ENCODE measurements at regions not wholly inside any gene's neighbourhood (a gene's known extent, or its start where the extent isn't known, plus 50 kb on each side); places are given as distances from the start of the nearest gene placed in this dataset.
"Not testable (repeated sequence)": the region's sequence is repeated elsewhere in the genome, so short reads cannot be mapped to it uniquely, and the experiment has no call there.

DNA sequence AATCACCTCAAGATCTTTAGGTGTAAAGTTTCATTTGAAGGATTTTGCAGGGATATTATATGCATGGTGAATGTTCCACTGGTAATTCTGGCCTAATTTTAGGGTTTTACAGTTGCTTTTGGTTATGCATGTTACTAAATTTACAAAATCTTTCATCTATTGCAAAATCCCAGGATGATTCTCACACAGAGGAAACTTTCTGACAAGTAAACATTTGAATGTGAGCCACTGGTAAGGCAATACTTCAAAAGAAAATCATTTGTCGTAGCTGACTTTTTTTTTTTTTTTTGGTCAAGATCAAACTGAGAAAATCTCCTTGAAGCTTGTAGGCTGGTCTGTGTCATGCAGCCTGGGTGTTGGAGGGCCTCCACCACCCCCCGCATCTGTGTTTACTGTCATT lies 141.9 kb upstream of the EXOC2 start:
- DNase-seq = no peak

DNA sequence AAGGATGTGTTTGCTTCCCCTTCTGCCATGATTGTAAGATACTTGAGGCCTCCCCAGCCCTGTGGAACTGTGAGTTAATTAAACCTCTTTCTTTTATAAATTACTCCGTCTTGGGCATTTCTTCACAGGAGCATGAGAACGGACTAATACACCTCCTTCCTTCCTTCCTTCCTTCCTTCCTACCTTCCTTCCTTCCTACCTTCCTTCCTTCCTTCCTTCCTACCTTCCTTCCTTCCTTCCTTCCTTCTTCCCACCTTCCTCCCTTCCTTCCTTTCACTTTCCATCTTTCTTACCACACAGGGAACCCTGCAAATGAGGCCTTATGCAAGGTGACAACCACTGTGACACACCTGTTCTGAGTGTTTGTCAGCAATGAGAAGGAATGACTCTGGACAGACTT lies 141.3 kb upstream of the EXOC2 start:
- no peak for DNase-seq

DNA sequence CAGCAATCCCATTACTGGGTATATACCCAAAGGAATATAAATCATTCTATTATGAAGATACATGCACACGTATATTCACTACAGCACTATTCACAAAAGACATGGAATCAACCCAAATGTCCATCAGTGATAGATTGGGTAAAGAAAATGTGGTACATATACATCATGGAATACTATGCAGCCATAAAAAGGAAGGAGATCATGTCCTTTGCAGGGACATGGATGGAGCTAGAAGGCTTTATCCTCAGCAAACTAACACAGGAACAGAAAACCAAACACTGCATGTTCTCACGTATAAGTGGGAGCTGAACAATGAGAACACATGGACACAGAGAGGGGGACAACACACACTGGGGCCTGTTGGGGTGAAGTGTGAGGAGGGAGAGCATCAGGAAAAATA lies 139.9 kb upstream of the EXOC2 start:
- DNase-seq = not testable (repeated sequence)

DNA sequence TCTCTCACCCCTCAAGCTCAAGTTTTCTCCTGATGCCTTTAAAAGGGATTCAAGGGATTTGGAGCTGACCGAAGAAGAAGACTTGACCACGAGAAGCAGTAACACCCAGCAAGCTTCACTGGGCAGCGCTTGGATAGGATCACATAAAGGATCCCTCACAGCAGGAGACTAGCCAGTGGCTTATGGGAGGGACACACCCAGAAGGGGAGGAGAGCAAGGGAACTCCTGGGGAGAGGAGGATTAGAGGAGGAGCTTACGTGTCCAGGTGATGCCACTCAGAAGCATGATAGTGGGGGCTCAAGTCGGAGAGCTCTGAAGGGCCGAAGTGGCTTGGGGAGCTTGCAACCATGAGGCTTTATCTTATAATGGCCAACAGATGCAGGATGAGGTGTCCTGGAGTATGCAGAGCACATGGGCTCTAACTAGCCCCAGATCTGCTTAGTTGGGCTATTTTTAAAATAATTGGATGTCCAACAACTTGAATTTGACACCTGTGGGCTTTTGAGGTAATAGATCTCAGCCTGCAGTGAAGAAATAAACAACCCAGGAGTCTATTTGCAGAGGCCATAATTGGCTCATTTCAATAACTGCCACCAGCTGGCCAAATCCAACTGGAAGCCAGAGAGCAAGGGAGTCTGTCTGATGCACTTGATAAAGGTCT lies 137.9 kb upstream of the EXOC2 start:
- no peak for DNase-seq

DNA sequence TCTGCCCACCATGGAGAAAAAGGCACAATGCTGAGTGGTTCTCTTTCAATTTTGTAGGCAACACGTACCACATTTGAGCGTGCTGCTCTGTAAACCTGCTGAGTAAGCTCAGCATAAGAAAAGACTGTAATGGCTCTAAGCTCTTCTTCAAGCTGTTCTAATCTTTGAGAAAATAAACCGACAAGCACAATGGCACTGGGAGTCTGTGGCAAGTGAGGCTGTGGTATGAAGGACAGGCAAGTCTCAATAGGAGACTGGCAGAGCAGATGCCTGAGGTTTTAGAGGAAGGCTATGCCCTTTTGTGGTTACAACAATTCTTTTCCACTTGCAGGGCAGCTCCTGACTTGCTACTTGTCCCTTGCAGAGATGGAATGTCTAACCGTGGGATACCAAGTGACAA lies 136.7 kb upstream of the EXOC2 start:
- no peak for DNase-seq

DNA sequence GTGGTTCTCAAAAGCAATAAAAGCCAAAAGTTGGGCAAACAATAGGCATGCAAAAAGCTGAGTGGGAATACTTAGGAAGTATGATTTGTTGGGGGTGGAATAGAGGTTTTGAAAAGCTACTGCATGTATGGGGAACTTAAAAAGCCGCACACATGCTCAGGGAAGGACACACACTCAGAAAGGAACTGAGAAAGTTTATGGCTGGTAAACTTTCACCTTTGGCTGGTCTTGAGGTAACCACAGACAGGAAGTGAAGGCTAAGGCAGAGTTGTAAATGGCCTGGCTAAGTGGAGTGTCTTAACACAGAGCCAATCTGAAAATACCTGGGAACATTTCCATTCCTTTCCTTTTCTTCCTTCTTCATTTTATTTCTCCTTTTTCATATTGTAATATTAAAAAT lies 134.5 kb upstream of the EXOC2 start:
- no peak for DNase-seq

DNA sequence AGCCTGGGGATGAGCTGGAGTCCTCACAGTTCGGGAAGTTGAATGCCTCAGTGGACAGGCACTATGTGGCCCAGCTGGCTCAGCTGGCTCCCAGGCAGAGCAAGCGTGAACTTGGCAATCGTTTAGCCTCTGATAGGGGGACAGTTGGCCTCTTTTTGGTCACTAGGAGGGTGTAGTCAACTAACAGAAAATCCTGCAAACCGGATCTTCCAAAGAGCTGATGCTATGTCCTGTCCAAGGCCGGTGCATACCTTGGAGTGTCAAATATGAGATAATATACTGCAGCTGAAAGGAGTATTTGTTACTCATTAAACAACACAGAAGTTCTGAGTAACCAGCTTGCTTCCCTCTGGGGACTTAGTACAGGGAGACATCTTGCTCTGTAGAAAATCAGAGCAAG lies 126.2 kb upstream of the EXOC2 start:
- no peak for DNase-seq

DNA sequence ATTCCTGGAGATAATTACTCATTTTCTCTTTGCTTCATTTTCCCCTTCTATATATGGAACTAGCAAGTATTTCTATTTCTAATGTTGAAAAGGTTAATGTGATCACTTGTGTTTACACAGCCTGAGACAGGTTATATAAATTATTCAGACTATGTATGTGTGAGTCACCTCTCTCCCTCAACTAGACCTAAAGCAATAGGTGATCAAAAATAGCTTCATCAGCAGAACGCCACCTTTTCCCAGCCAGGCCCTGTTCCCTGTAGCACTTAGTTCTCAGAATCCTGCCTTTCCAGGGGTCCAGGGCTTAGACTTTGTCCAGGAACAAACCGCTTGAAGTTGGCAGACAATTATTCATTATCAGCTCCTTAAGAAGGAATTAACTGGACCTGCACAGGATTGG lies 125.3 kb upstream of the EXOC2 start:
- DNase-seq = no peak

DNA sequence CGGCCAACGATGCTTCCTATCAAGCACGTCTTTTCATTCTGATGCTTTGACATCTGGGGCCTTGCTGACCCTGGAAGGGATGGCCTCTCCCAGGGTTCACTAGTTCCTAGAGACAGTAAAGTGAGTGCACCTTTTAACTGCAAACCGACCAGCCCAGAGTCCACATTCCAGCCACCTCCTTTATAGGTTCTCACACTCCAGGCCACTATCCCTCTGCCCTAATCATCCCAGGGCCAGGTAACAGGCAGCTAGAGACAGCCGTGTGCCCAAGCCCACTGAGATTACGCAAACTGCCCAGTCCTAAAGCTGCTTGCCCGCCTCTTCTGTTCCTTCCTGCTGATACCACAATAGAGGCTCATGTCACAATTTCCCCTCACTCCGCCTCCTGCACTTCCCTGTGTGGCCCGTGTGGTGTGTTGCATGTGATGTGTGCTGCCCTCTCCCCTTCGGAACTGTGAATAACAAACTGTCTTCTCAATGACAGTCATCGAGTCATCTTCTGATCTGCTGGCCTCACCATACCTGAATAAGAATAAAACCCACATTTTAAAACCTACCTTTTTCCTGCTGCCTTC lies 123.7 kb upstream of the EXOC2 start:
- DNase-seq = no peak

DNA sequence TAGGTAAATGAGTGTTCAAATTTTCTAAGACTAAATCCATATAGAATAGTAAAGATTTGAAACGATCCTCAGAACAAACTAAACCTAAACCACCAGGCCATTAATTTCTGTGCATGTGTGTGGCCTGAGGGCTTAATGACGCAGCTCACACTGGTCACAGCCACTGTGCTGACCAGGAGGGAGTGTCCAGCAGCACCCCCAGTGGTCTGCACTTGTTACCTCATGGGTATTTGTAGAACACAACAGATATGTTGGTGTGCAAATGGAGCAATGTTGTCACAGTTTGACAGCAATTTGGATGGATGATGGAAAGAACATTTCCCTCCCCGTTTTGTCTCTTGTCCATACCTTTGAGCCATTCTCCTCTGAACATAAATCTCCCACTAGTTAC lies 122.4 kb upstream of the EXOC2 start:
- no peak for DNase-seq

DNA sequence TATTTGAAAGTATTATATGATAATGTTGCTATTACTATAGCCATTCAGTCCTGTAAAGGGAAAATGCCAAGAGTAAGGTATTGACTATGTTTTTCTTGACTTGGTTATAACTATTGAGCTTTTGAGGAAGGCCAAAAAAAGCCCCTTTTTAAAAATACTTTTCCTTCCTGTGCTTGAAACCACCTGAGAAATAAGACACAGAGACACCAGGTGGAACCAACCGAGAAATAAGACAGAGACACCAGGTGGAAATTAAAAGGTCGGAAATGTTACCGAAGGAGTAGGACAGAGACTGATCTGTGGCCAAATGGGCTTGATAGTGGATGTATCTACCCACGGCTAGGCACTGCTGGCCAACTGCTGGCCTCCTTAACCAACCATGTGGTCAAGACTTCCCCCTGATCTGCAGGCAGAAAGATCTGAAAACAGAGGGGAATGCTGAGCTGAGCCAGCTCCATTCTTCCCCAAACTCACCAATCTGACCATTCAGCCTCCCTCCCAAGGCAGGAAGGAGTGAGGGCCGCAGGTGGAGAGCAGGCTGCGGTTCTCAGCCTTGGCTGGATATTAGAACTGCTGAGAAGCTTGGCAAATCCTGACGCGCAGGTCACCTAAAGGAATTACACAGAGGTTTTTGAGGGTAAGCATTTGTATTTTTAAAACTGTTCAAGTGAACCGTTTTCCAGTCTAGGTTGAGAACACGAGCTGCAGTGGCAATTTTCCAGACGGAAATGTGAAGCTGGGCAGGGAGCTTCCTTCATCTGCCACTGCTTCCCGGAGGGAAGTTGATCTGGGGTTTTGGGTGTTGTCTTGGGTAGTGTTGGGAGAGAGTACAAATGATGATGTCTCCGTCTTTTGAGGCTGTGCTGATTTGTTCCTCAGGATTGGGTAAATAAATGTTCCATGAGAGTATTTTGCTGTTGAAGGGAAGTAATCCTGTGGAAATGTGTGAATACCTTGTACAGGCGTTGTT lies 121.7 kb upstream of the EXOC2 start:
- DNase-seq = no peak

DNA sequence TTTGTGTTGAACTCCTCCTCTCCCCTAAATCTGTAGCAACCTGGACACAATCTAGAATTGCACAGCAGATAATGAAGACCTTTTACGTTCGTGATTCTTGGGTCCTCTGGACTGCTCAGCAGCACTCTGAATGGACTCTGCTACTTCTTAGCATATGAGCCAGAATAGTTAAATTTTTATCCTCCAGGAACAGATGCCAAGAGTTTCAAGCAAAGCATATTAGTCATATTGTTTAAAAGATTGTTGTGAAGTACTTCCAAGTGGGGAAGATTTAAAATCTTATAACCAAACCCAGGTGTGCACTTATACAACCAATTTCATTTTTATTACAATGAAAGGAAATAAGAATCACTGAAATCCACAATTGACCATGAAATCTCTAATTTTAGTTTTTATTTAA lies 118.9 kb upstream of the EXOC2 start:
- no peak for DNase-seq

DNA sequence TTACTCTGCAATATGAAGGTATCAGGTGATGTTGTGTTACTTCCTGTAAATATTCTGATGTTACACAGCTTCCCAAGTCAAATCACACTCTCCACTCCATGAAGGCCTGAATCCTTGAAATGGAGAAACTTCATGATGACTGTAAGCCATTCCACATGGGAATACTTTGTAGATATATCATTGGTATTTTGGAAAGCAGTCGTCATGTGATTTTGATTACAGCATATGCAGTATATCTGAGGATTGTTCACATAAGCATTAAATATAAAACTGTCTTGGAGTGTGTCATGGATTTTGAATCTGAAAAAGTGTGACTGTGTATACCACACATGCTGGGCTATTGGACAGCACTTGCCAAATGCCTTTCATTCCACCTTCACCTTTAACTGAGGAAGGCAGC lies 118.3 kb upstream of the EXOC2 start:
- DNase-seq = no peak

DNA sequence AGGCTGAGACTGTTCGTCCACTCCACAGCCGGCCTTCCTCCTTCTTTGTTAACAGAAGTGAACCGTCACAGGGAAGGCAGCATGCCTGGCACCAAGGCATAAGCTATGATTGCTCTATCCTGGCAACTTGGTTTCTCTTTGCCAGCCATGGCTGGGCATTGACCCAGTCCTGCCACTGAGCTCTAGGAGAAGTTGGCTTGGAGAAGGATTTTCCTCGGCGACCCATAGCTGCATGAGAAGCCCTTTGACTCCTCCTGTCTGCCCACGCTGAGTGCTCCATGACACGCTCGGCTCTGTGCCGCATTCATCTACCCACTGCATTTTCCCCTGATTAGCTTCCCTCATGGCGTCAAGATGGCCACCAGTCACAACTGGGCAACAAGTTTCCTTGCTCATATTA lies 111.8 kb upstream of the EXOC2 start:
- DNase-seq = no peak

DNA sequence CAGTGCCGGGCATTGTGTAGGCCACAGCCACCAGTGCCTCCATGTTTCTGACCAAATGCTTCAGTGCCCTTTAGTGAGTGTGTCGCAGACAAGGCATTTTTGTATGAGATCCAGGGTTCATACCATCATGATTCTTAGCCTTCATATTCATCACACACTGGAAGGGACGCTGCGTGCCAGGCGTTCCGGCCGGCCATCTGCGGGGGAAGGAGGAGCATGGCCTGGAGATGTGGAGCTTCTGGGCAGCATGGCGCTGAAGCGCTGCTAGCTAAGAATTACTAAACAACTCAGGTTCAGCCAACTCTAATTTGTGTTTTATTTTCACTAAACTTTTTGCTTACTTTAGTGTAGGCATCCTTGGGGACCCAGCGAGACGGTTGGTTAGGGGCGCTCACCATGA lies 111.4 kb upstream of the EXOC2 start:
- no peak for DNase-seq

DNA sequence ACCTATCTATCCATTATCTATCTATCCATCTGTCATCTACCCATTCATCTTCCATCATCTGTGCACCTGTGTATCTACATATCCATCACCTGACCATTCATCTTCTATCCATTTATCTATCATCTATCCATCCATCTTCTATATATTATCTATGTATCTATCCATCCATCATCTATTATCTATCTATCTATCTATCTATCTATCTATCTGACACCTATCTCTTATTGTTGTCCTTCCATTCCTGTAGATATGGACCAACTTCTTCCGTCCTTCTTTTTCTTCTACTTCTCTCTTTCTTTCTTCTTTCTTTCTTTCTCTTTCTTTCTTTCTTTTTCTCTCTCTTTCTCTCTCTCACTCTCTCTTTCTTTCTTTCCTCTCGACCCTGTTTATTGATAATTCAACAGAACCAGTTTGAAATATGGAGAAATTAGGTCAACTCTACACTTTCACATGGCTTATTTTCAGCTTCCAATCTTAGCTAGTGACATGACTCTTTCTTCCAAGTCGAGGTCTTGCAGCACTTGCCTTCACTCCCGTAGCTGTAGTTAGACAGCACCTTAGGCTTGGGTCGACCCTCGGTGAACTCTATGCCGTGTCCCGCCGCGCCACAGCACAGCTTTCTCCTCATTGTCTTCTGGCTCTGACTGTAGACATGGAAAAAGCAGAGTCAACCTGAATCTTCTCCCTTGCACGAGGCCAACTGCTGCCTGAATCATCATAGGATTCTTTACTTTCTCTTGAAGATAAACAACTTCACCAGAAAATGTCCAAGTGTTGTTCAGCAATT lies 110.4 kb upstream of the EXOC2 start:
- no peak for DNase-seq

DNA sequence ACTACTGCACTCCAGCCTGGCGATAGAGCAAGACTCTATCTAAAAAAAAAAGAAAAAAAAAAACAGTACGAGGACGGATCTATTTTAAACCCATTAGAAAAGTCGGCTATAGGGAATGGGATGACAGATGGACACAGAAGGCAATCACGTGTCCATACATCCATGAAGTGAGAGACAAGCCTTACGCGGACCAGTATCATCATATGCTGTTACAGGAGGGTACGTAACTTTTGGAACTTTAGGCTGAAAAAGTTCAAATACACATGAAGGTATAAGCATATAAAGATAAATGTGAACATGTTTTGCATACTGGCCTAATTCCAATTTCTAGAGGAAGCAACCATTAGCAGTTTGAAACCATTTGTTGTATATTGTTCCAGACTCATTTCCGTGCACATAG lies 109.8 kb upstream of the EXOC2 start:
- DNase-seq = no peak

DNA sequence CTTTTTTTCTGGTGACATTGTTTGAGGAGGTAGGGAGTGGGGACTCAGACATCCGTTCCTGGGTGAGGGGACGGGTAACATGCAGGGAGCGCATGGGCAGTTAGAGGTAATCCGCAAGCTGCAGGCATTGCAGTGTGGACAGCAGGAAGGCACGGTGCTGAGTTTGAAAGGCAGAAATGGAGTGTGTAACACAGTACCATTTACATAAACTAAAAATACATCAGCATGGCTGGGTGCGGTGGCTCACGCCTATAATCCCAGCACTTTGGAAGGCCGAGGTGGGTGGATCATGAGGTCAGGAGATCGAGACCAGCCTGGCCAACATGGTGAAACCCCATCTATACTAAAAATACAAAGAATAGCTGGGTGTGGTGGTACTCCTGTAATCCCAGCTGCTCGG lies 109.3 kb upstream of the EXOC2 start:
- not testable (repeated sequence) for DNase-seq

DNA sequence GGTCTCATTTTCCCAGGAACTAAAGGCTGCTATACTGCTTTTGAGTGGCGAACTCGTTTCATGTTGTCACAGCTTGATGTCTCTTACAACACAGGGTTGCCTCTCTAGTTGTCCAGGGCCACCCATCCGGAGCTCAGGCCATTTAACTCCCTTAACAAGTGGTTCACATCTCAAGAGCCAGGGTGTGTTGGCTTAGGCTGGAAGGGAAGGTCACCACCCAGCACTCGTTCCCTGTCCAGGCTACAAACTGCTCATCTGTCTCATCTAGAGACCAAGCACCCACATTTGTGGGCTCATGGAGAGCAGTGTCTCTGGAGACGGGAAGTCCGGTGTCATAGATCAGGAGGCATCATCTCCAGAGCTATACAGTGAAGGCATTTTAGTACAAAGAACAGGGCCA lies 106.8 kb upstream of the EXOC2 start:
- DNase-seq = no peak

DNA sequence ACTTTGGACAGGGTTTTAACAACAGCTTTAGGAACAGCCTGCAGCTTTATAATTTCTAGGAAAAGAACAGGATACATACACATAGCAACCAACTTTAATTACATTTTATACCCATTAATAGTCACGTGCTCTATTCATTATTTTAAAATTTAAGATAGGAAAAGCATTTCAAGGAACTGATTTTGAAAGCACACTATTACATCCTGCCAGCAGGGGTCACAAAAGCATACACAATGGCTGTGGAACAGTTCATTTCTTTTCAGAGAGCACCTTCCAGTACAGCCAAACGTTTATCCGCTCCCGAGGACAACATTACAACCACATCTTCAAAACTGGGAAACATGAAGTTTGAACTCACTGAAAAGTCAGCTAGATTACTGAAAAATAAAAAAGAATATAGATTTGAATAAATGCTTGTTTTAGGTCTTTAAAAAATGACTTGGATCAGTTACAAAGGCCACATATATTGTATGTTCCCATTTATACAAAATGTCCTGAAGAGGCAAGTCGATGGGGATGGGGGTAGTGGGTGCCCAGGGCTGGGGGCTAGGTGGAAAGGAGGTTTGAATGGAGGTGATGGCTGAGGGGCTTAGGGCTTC lies 104.6 kb upstream of the EXOC2 start:
- peak in 1 of 2 donors; percentile 15 for DNase-seq

DNA sequence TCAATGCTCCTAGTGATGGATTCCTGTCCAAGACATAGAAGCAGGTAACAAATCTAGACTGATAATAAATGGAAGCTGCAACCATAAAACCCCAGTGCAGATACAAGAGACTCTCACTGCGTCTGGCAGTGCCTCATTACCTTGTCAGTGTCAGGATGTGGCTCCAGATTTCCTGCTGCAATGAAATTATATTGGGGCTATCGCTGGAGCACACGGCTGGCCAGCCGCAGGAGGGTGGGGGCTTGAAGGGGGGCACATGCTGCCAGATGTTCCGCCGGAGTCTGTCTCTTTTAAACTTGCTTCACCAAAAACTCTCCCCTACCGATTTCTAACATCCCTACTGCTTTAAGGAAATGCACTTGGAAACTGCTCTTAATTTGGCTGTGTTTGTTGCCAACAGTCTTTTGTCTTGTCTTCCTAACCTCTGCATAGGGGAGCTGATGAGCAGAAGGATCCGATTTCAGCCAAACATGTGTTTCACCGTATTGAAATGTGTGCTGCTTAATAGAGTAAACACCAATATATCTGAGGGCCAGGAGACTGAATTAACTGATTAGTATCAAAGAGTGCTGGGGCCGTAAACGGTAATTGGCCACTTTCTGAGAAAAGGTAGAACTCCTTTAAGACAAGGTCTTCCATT lies 102.2 kb upstream of the EXOC2 start:
- DNase-seq = no peak

DNA sequence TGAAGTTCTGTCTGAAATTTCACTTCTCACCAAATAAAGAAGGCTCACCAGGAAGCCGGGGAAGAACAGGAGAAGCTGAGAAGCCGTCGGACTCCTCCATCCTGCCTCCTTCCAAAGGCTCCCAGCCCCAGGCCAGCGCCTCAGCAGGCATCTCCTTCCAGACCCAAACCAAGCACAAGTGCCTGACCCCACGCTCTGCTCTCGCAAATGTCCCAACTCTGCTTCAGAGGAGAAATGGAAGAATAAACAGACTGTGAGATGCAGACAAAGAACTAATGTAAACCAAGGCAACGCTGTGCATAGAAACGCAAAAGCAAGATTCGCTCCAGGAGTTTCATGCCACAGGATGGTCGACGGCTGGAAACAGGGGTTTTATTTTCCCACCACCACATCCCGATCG lies 100.3 kb upstream of the EXOC2 start:
- DNase-seq = no peak
